ENCODE measurements at regions not wholly inside any gene's neighbourhood (a gene's known extent, or its start where the extent isn't known, plus 50 kb on each side); places are given as distances from the start of the nearest gene placed in this dataset.

DNA sequence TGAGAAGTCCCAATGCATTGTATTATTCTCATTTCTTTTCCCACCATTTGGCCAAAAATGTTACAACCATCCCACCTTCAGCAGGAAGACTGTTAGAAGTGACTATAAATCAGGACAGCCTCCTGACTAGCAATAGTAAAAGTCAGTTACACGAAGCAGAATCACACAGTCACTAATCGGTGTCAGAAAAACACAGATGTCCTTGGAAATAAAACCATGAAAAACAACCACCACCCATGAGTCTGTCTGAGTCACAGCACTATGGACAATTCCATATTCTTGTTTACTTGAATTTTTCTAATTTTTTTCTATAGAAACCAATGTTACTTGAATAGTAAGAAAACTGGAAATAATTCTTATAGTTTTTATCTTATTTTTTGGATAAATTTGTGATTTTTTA lies 81.9 kb upstream of the FRMD4A start:
- TF ChIP-seq, protein P1, sequence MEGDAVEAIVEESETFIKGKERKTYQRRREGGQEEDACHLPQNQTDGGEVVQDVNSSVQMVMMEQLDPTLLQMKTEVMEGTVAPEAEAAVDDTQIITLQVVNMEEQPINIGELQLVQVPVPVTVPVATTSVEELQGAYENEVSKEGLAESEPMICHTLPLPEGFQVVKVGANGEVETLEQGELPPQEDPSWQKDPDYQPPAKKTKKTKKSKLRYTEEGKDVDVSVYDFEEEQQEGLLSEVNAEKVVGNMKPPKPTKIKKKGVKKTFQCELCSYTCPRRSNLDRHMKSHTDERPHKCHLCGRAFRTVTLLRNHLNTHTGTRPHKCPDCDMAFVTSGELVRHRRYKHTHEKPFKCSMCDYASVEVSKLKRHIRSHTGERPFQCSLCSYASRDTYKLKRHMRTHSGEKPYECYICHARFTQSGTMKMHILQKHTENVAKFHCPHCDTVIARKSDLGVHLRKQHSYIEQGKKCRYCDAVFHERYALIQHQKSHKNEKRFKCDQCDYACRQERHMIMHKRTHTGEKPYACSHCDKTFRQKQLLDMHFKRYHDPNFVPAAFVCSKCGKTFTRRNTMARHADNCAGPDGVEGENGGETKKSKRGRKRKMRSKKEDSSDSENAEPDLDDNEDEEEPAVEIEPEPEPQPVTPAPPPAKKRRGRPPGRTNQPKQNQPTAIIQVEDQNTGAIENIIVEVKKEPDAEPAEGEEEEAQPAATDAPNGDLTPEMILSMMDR (IDR thresholded peaks at IDR 0.05) = no peak
- no peak for TF ChIP-seq EZH2 (IDR thresholded peaks at IDR 0.05)

All from neural progenitor cell (in vitro differentiated cells).